ENCODE measurements at regions not wholly inside any gene's neighbourhood (a gene's known extent, or its start where the extent isn't known, plus 50 kb on each side); places are given as distances from the start of the nearest gene placed in this dataset.

DNA sequence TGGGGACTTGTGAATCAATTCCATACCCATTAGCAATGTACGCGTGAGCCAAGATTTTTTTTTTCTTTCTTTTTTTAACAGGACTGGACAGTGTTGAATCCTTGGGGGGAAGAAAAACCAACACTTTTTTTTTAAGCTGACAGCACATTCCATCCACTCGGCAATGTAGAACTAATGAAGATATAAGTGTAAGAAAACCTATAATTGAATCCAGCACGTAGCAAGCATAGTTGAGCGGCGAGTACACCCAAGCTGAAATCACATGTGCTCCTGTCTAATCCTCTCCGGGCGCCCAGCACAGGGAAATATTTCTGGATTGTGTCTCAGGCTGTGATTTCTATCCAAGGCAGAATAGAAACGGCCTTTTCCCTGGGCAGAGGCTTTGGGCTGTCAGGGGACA is 118.2 kb downstream of the BOD1 start:
- TF ChIP-seq POLR2A (IDR thresholded peaks at IDR 0.05): no peak
- no peak for TF ChIP-seq POLR2AphosphoS5 (IDR thresholded peaks at IDR 0.05)
- TF ChIP-seq, protein P1, sequence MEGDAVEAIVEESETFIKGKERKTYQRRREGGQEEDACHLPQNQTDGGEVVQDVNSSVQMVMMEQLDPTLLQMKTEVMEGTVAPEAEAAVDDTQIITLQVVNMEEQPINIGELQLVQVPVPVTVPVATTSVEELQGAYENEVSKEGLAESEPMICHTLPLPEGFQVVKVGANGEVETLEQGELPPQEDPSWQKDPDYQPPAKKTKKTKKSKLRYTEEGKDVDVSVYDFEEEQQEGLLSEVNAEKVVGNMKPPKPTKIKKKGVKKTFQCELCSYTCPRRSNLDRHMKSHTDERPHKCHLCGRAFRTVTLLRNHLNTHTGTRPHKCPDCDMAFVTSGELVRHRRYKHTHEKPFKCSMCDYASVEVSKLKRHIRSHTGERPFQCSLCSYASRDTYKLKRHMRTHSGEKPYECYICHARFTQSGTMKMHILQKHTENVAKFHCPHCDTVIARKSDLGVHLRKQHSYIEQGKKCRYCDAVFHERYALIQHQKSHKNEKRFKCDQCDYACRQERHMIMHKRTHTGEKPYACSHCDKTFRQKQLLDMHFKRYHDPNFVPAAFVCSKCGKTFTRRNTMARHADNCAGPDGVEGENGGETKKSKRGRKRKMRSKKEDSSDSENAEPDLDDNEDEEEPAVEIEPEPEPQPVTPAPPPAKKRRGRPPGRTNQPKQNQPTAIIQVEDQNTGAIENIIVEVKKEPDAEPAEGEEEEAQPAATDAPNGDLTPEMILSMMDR (IDR thresholded peaks at IDR 0.05): no peak
- no peak for TF ChIP-seq EP300 (IDR thresholded peaks at IDR 0.05)
